OCI-LY3 (cell line): ENCODE measurements at regions not wholly inside any gene's neighbourhood (a gene's known extent, or its start where the extent isn't known, plus 50 kb on each side); places are given as distances from the start of the nearest gene placed in this dataset.

Source experiments
- H2AFZ ChIP-seq: fragments of 200-600, 300-600 bp; shearing (Covaris generic); 2 replicates; pipeline ENCODE4 v1.6.0; 2014; ENCODE audit warnings: antibody characterized with exemption, low read depth, low read length
- H3K27ac ChIP-seq: fragments of 200-600, 300-600 bp; sonication (generic); 2 replicates; pipeline ENCODE4 v1.5.1; 2014; ENCODE audit warnings: mild to moderate bottlenecking, low read length, moderate library complexity, mixed read lengths
- H3K27me3 ChIP-seq: fragments of 200-600, 300-600 bp; sonication (generic); 2 replicates; pipeline ENCODE4 v1.6.1; 2014; ENCODE audit warnings: low read depth, low read length, mixed read lengths
- H3K36me3 ChIP-seq: fragments of 200-600, 300-600 bp; sonication (generic); replicated peaks from 2 replicates; pipeline ENCODE3; 2014; ENCODE audit warnings: low read depth, low read length, mixed read lengths
- H3K4me1 ChIP-seq: fragments of 300-600, 200-600 bp; sonication (generic); 2 replicates; pipeline ENCODE4 v1.6.1; 2014; ENCODE audit warnings: low read length, mixed read lengths
- H3K4me2 ChIP-seq: fragments of 200-600, 300-600 bp; sonication (generic); 2 replicates; pipeline ENCODE4 v1.6.1; 2014; ENCODE audit warnings: low read length, mixed read lengths
- H3K4me3 ChIP-seq: fragments of 300-600, 200-600 bp; sonication (generic); 2 replicates; pipeline ENCODE4 v1.5.1; 2014; ENCODE audit warnings: antibody characterized with exemption, mild to moderate bottlenecking, low read length, moderate library complexity
- H3K79me2 ChIP-seq: fragments of 300-600, 200-600 bp; shearing (Covaris generic); 2 replicates; pipeline ENCODE4 v1.6.1; 2014; ENCODE audit warnings: mild to moderate bottlenecking, low read length, mixed read lengths
- H3K9ac ChIP-seq: fragments of 300-600, 200-600 bp; shearing (Covaris generic); 2 replicates; pipeline ENCODE4 v1.6.0; 2014; ENCODE audit warnings: mild to moderate bottlenecking, low read length, moderate library complexity
- H3K9me3 ChIP-seq: fragments of 200-600, 300-600 bp; shearing (Covaris generic); 2 replicates; pipeline ENCODE4 v1.6.1; 2014; ENCODE audit warnings: low read length, mixed read lengths; ENCODE audit not compliant: insufficient read depth
- H4K20me1 ChIP-seq: fragments of 200-600, 300-600 bp; sonication (generic); 2 replicates; pipeline ENCODE4 v1.6.1; 2016; ENCODE audit warnings: low read length, mixed read lengths; ENCODE audit not compliant: insufficient read depth
- CTCF ChIP-seq: fragments of 200-600, 300-600 bp; sonication (generic); IDR thresholded peaks from 2 replicates; pipeline ENCODE4 v1.5.1; 2014; ENCODE audit warnings: antibody characterized with exemption, low read length, low read depth
- EZH2phosphoT487 ChIP-seq: fragments of 200-600 bp; shearing (Covaris generic); IDR thresholded peaks from 2 replicates; pipeline ENCODE4 v1.6.1; 2018; ENCODE audit warnings: antibody characterized with exemption, mixed run types, low read depth

GRCh38 chr4:104066533-104066932, 346.7 kb upstream of the TACR3 start:
- no peaks in the 10 kb centered on the region for H3K4me1 ChIP-seq
- H3K27ac ChIP-seq = no peak overlapping the region
- H3K4me3 ChIP-seq = no peak overlapping the region
- H2AFZ ChIP-seq = no peak overlapping the region
- no peak overlapping the region for H3K9ac ChIP-seq
- no peaks in the 10 kb centered on the region for H4K20me1 ChIP-seq
- no peaks in the 10 kb centered on the region for H3K9me3 ChIP-seq
- H3K4me2 ChIP-seq = no peak overlapping the region
- no peaks in the 10 kb centered on the region for H3K36me3 ChIP-seq
- no peaks in the 10 kb centered on the region for H3K79me2 ChIP-seq
- TF ChIP-seq EZH2phosphoT487 = no peak
- TF ChIP-seq CTCF = no peak
- no peaks in the 10 kb centered on the region for H3K27me3 ChIP-seq

GRCh38 chr4:104064646-104065577, 345.1 kb upstream of the TACR3 start:
- 0 out of 2 replicates have a peak overlapping the region, but pooled peaks have one; percentile 12 for H2AFZ ChIP-seq
- H4K20me1 ChIP-seq = no peaks in the 10 kb centered on the region
- H3K4me3 ChIP-seq = no peak overlapping the region
- no peaks in the 10 kb centered on the region for H3K79me2 ChIP-seq
- no peaks in the 10 kb centered on the region for H3K36me3 ChIP-seq
- H3K27me3 ChIP-seq = no peaks in the 10 kb centered on the region
- no peaks in the 10 kb centered on the region for H3K9me3 ChIP-seq
- no peak overlapping the region for H3K4me2 ChIP-seq
- H3K4me1 ChIP-seq = no peaks in the 10 kb centered on the region
- TF ChIP-seq CTCF (peak; percentile 81), EZH2phosphoT487 (no peak)
- no peak overlapping the region for H3K9ac ChIP-seq
- no peak overlapping the region for H3K27ac ChIP-seq

GRCh38 chr4:104063341-104063740, 343.6 kb upstream of the TACR3 start:
- H3K9me3 ChIP-seq = no peaks in the 10 kb centered on the region
- no peaks in the 10 kb centered on the region for H3K27me3 ChIP-seq
- H3K36me3 ChIP-seq = no peaks in the 10 kb centered on the region
- H3K9ac ChIP-seq = no peak overlapping the region
- H2AFZ ChIP-seq = no peak overlapping the region
- TF ChIP-seq EZH2phosphoT487 (no peak), CTCF (no peak)
- no peaks in the 10 kb centered on the region for H3K4me1 ChIP-seq
- H4K20me1 ChIP-seq = no peaks in the 10 kb centered on the region
- no peak overlapping the region for H3K4me3 ChIP-seq
- H3K4me2 ChIP-seq = no peak overlapping the region
- no peak overlapping the region for H3K27ac ChIP-seq
- no peaks in the 10 kb centered on the region for H3K79me2 ChIP-seq

GRCh38 chr4:104044369-104044768, 324.6 kb upstream of the TACR3 start:
- no peaks in the 10 kb centered on the region for H3K79me2 ChIP-seq
- H3K27ac ChIP-seq = no peak overlapping the region
- no peaks in the 10 kb centered on the region for H3K36me3 ChIP-seq
- TF ChIP-seq CTCF (no peak), EZH2phosphoT487 (no peak)
- H3K27me3 ChIP-seq = no peaks in the 10 kb centered on the region
- no peaks in the 10 kb centered on the region for H3K4me1 ChIP-seq
- no peaks in the 10 kb centered on the region for H4K20me1 ChIP-seq
- H3K4me3 ChIP-seq = no peak overlapping the region
- H2AFZ ChIP-seq = no peak overlapping the region
- no peaks in the 10 kb centered on the region for H3K9me3 ChIP-seq
- H3K9ac ChIP-seq = no peak overlapping the region
- no peak overlapping the region for H3K4me2 ChIP-seq
